ENCODE measurements at regions not wholly inside any gene's neighbourhood (a gene's known extent, or its start where the extent isn't known, plus 50 kb on each side); places are given as distances from the start of the nearest gene placed in this dataset.

- no peak for TF ChIP-seq CTCF (conservative IDR thresholded peaks at IDR 0.05; ENCODE audit: low read depth, low read length)
- TF ChIP-seq EZH2 (IDR thresholded peaks at IDR 0.05; ENCODE audit: borderline replicate concordance, low read depth, low read length, poor library complexity, severe bottlenecking): no peak
Observed at GRCh38 chr2:145316496-145316895, 796.6 kb upstream of the ZEB2 start.
